OCI-LY7 (cell line): ENCODE measurements at regions not wholly inside any gene's neighbourhood (a gene's known extent, or its start where the extent isn't known, plus 50 kb on each side); places are given as distances from the start of the nearest gene placed in this dataset.

ENCODE experiments used
- CTCF ChIP-seq: fragments of 200-600 bp; sonication (generic); conservative IDR thresholded peaks from 2 replicates; pipeline ENCODE4 v1.5.1; 2014; ENCODE audit warnings: mild to moderate bottlenecking, antibody characterized with exemption, low read length, moderate library complexity, mixed read lengths
- EZH2phosphoT487 ChIP-seq: fragments of 200-600 bp; sonication (generic); IDR thresholded peaks from 2 replicates; pipeline ENCODE4 v1.6.1; 2018; ENCODE audit warnings: low read depth, borderline replicate concordance, mild to moderate bottlenecking, mixed run types, antibody characterized with exemption, low read length, moderate library complexity, mixed read lengths

DNA sequence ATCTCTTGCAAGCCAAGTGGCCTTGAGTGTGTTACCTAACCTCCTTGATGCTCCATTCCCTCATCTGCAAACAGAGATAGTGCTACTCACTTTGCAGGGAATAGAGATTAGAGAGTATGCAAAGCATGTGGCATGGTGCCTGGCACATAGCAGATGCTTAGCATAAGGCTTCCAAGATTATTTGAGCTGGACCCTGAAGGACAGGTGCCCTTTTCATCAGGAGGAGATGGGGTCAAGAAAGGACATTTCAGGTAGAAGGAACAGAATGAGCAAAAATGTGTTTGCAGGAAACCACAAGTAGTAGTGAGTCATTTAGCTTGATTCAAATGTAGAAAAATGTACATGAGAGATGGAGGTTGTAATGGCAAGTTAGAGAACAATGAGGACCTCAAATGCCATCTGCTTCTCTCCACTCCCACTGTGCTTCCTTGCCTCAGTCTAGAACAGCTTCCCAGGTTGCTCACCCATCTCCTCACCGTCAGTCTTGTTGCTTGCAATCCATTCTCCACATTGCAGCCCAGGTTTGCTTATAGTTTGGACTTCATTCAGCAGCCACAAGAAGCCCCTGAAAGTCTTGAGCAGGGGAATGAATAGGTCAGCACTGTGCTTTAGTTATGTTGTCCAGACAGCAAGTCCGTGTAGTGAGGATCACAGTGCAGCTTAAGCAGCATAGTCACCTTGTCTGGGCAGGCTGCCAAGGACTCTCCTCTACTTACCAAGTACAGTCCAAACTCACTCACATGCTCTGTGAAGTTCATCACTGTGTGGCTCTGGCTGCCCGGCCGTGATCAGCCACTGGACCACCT lies 536.3 kb upstream of the CCDC196 start:
- no peak for TF ChIP-seq CTCF
- no peak for TF ChIP-seq EZH2phosphoT487
